ENCODE measurements at regions not wholly inside any gene's neighbourhood (a gene's known extent, or its start where the extent isn't known, plus 50 kb on each side); places are given as distances from the start of the nearest gene placed in this dataset.

DNA sequence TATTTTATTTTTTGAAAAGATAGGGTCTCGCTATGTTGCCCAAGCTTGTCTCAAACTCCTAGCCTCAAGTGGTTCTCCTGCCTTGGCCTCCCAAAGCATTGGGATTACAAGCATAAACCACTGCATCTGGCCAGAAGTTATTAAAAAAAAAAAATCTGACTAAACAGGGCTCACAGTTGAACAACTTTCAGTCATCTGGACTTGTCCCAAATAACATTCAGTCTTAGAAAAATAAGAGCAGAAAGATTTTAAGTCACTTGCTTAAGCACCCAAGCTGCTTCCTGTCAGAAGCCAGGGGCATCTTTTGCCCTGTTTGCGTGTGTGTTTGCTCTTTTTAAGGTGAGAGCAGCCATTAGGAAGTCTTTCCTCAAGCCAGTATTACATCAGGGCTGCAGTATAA, 286.8 kb downstream of the LMO4 start:
- no peak for DNase-seq (ENCODE audit: low read depth)

DNA sequence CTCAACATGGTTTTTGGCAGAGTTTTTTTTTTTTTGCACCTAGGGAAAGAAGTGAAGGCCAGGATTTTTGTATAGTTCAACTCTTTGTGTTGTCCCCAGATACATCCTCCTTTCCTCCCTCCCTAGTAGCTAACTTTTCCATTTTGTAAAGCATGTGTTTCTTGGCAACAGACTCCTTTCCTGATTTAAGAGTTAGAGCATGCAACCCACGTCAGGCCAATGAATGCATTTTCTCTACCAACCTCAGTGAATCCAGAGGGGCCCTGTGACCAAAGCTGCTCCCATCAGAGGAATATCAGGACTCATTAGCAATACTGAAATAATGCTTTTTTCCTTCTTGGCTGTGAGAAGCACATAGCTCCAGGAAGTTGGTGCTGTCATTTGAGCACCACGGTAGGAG, 287.2 kb downstream of the LMO4 start:
- DNase-seq (ENCODE audit: low read depth): no peak

DNA sequence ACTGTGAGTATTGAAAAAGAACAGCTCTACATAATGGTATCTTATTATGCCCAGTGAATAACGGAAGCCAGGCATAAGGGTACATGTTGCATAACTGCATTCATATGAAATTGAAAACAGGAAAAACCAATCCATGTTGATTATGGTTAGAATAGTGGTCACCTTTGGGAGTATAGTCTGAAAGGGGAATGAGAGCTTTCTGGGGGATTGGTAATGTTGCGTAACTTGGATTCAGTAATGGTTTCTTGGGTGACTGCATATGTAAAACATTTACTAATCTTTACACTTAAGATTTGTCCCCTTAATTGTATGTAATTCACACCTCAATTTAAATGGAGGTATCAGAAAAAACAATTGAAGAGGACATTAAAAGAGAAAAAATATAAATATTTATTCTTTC, 292.1 kb downstream of the LMO4 start:
- no peak for DNase-seq (ENCODE audit: low read depth)

DNA sequence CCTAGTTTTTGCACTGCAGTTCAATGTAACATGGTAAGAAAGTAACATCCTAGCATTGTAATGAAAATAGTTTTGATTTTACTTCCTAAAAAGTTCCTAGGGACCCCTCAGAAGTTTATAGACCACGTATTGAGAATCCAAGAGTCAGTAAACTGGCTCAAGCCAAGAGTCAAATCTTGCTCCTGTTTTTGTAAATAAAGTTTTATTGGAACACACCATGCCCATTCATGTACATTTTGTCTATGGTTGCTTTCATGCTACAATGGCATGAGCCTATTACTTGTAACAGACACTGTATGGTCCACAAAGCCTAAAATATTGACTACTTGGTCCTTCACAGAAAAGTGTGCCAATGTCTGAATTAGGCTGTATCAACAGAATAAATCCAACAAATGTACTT, 301.0 kb downstream of the LMO4 start:
- DNase-seq (ENCODE audit: low read depth): no peak

DNA sequence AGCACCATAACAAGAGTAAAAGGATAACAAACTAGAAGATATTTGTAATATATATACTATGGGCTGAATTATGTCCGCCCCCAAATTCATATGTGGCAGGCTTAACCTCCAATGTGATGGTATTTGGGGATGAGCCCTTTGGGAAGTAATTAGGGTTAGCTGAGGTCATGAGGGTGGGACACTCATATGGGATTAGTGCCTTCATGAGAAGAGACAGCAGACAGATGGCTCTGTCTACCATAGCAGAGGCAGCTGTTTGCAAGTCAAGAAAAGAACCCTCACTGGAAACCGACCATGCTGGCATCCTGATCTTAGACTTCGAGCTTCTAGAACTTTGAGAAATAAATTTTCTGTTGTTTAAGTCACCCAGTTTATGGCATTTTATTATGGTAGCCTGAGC, 303.6 kb downstream of the LMO4 start:
- no peak for DNase-seq (ENCODE audit: low read depth)

DNA sequence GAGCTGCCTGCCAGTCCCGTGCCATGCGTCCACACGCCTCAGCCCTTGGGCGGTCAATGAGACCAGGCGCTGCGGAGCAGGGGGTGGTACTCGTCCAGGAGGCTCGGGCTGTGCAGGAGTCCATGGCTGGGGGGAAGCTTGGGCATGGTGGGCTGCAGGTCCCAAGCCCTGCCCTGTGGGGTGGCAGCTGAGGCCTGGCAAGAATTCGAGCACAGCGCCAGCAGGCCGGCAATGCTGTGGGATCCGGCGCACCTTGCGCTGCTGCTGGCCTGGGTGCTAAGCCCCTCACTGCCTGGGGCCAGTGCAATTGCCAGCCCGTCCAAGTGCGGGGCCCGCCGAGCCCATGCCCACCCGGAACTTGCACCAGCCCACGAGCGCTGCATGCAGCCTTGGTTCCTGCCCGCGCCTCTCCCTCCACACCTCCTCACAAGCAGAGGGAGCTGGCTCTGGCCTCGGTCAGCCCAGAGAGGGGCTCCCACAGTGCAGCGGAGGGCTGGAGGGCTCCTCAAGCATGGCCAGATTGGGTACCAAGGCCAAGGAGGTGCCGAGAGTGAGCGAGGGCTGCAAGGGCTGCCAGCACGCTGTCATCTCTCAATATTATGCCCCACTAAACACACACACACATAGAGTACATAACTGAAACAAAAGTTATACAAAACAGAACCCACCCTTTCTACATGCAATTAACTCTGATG, 307.7 kb downstream of the LMO4 start:
- DNase-seq (ENCODE audit: low read depth): no peak

DNA sequence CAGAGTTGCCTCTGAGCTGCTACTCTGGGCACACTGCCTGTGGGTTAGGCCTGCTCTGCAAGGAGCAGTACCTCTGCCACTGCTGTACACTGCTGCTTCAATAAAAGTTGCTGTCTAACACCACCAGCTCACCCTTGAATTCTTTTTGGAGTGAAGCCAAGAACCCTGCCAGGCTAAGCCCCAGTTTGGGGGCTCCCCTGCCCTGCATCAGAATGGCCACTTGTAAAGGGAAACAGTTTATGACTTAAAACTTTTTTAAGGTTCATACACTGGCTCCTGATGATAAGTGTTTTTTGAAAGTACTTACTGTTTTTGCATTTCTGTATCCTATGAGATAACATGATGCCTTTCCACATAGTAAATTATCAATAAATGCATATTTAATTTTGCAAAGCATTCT, 310.0 kb downstream of the LMO4 start:
- DNase-seq (ENCODE audit: low read depth): no peak

DNA sequence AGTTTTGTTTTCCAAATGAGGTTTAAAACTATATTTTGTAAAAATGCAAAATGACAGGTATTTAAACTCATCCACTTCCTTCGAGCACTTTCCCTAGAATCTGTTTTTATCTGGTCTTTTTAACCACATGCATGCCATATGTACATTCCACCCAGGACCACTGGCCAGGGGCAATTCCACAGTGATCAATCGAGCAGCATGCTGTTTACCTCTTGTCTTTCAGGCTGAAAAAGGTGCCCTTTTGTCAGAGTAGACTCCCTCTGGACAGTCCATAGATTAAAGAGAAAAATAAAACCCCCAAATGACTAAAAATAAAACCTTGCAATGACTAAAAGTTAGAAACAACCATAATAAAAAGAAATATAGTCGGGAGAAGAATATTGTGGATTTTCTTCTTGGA, 313.3 kb downstream of the LMO4 start:
- no peak for DNase-seq (ENCODE audit: low read depth)

DNA sequence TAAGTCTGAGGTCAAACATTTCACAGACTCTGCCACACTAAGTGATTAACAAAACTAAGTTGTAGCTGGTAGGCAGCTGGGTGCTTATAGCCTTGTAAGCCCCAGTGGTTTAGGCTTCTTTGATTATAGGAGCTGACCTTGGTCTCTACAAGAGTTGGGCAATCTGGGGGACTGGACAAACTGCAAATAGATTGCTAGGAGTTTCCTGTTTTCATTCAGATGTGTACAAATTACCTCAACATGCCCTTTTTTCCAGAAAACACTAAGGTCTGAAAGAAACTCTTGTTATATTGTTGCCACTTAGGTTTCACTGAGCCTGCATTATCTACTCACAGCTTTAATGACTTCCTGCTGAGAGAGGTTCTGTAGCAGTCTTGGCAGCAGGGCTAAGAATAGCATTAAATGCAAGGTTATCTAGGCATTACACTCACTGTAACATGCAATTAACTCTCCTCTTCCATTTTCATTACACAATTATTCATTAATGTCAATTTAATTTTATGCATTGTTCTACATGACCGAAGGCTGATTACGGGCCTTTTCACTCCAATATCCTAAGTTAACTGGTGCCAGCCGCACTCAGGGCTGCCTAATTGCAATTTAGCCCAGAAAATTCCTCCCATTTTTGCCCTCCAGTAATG, 314.0 kb downstream of the LMO4 start:
- no peak for DNase-seq (ENCODE audit: low read depth)

DNA sequence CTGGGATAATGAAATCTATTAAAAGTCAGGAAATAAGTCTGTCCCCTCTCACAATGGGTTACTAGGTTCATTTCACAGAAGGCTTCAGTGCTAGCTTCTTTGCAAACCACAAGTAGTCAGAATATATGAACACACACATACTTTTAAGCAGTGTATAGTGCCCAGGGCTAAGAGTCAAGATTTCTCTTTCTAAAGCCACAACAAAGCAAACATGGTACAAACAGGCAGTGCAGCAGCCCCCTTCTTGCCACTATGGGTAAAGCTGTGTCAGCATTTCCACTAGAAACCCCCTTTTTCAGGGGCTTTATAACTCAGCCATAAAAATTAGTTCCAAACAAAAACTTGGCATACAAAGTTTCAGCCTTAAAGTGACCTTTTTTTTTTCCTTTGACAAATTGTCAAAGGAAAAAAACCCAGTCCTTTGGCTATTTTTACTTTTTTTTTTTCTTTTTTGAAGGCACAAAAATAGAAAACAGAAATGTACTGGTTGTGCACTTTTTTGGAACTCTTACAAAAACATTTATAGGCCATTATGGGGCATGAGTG, 315.4 kb downstream of the LMO4 start:
- no peak for DNase-seq (ENCODE audit: low read depth)

DNA sequence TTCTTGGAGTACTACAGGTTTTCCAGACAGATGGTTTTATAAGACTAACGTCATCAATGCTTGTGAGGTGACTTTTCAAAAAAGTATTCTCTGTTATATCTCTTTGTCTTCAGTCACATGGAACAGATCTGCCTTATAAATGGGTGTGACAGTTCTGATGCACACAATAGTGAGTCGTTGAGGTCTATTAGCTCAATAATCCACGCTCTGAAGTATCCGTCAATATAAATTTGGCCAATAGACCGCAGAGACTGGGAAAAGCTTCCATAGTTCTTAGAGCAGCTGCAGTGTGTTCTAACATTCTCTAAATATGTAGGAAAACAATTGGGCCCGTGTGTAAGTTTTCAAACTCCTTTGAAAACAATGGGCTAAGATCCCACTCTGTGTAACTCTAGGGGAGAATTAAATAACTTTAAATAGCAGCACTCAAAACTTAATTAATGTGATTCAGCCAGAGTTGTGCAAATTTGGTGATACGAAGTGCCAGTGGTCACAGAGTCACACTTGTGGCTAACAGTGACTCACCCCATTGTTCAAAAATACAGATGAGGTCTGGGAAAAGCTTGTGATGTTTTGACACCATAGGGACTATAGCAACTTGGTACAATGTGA, 316.0 kb downstream of the LMO4 start:
- no peak for DNase-seq (ENCODE audit: low read depth)

DNA sequence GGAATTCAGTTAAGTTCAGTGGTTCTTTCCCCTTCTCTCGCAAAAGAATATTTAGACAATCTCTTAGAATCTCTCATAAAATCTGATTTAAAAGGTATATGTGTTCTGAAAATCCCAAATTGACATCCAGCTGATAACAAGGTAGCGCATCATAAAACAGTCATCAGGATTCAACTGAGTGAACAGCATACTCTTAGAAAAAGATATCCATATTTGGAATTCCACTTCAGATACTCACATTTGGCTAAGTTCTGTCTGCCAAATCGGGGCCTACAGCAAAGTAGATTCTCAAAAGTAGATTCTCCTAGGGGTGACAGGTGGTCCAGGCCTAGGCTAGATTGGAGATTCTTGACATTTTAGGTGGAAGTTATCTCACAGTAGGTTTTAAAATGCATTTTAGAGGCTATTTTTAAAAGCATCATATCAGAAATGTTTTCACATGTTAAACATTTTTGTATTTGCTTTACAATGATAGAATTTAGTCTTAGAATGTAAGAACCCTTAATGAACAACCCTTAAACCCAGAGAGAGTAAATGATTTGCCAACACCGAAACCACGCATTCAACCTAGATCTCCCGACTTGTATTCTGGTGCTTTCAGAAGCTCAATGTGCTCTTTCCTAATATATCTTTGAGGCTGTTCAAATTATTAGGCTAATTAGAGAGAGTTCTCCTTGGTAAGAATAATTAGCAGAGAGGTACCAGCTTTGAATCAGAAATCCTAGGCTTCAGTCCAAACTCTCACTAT, 318.9 kb downstream of the LMO4 start:
- DNase-seq (ENCODE audit: low read depth): no peak

DNA sequence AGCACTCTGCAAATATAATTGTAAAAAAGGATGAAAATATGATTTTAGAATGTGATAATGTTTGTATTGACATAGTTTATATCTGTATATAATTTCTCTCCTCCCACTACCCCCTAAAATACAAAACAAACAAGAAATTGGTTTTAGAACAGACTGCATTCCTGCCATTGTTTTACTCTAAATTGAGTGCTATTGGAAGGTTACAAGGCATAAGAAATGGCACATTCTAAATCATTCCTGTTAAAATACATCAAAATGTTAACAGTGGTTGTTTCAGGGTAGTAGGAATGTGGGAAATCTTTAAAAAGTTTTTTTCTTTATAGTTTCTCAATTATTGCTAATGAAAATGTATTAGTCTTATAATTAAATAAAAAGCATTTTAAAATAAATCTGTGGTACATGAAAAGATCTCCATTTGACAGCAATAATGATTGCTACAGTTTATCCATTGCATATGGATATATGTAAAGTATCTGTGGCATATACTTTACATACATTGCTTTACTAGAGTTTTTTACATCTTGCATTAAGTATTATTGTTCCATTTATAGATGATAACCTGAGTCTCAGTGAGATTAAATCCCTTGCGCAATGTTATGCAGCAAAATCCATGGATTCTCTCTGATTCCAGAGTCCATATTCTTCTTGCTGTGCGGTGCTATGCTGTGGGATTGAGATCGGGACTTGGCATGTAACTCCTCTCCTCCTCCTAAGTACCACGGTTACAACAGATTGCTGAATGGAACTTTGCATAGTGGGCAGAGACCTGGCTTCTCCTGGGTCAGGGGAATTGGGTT, 319.8 kb downstream of the LMO4 start:
- DNase-seq (ENCODE audit: low read depth): no peak

DNA sequence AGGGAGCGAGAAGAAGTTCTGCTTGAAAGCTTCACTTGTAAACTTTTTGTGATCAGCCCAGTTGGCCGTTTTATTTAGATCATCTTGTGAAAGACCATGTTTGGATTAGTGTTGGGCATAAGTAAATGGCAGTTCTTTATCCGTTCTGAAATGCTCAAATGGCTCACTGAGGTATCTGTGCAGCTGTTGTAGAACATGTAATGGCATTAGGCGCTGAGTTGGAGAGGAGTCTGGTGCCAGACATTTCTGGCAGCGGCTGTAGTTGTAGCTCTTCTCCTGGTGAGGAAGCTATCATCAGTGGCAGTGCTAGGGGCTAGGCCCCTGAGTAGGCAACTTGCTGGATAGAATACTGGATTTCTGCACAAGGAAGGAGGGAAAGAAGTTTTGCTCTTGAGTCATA, 321.6 kb downstream of the LMO4 start:
- DNase-seq (ENCODE audit: low read depth): no peak

DNA sequence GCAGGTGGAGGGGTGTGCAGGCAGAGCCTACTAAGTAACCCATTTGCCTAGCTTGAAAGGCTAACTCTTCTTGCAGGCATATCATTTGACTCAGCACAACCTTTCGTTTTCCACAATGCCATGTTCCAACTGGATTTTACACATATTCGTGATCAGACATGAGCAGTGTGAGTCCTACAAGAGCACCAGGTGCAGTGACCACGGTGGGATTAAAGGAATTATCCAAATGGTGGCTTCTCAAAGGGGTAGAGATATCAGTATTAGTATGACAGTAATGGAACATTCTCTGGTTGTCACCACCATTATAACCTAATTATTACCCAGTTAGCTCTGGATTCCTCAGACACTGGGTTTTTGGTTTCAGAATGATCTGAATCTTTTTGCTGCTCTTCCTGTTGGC, 323.5 kb downstream of the LMO4 start:
- DNase-seq (ENCODE audit: low read depth): no peak

DNA sequence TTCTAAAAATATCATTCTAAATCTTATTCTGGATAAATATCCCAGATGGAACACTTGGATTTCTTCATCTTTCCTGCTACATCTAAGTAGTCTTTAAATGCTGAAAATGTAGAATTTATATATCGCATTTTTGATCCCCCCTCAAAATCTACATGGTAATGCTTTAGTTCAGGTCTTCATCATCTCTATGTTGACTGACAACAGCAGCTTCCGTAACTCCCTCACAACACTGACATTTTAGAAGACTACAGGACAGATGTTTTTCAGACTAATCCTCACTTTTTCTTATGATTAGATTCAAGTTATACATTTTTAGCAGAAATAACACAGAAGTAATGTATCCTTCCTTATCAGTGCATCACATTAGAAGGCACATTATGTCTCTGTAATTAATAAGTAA, 336.5 kb downstream of the LMO4 start:
- no peak for DNase-seq (ENCODE audit: low read depth)

DNA sequence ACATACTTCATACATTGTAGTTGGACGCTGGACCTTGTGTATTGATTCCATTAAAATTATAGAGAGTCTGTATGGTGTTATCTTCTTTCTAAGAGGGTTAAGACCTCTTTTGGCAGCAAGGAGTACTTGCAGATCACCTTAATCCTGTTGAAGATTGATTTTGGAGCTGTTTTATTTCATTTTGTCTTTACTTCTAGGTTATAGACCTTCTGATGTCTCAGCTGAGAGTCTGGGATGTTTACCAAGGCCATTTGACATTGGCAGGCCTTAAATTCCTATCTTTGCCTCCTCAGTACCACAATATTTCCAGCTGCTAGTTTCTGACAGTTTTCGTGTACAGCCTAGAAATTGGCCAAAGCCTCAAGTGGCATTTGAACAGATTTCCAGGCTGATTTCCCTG, 338.0 kb downstream of the LMO4 start:
- no peak for DNase-seq (ENCODE audit: low read depth)

DNA sequence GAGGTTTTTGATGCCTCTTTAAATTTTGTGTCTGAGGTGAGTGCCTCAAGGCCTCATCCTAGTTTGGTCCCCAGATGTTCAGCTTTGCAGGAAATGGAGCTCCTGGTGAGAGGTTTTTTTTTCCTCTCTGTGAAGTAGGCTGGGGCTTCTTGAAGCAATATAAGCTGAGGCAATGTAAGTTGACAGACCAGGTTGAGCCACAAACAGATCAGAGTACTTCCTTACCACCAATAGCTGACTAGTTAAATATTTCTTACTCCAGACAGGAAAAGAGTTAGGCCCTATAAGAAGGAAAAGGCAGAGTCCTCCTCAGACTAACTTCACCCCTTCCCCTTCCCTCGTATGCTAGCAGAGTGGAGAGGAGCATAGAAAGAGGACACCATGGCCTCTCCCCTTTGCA, 341.0 kb downstream of the LMO4 start:
- DNase-seq (ENCODE audit: low read depth): no peak

DNA sequence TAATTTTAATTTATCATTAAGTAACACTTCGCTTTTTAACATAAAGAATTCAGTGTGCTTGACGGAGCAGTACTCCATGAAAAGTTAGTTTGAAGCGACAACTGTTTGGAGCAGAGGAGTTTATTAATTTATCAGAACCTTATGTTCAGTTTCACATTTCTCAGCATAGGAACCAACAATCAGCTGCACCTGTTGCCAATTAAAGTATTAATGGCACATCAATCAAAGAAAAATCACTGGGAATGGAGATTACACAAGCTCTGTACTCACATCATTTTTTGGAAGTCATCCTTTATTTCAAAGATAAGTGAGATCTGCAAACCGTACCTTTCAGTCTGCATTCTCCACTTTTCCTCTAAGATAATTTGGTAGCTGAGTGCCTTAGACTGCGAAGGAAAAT, 344.6 kb downstream of the LMO4 start:
- DNase-seq (ENCODE audit: low read depth): no peak

DNA sequence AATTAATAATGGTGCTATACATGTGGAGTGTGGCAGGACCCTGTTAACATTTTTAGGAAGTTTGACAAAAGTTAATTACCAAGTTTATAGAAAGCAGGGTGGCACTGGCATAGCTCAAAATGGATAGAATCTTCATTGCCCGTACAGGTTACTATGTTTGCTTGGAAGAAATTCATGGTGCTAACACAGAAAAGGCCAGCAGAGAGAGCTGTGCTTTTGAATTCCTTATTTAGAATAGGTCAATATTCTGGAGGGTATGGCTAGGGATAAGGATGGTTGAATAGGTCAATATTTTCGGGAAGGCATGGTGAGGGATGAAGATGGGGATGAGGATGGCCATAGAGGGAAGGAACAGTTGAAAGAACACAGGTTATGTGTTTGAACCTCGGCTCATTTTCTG, 345.1 kb downstream of the LMO4 start:
- DNase-seq (ENCODE audit: low read depth): no peak

DNA sequence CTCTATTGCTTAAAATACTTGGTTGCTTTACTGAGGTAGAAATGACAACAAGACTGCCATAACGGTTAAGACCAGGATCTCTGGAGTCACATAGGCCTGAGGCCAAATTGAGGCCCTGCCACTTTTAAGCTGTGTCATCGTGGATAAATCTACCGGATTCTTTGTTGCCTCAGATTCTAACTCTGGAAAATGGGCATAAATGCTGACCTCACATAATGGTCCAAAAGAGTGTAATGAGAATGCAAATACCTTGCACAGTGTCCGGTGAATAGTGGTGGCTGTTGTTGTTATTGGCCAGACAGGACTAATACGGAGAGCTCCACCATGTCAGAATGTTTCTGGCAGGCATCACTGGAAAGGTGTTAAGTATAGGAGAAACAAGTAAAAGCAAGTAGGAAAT, 346.1 kb downstream of the LMO4 start:
- DNase-seq (ENCODE audit: low read depth): no peak

DNA sequence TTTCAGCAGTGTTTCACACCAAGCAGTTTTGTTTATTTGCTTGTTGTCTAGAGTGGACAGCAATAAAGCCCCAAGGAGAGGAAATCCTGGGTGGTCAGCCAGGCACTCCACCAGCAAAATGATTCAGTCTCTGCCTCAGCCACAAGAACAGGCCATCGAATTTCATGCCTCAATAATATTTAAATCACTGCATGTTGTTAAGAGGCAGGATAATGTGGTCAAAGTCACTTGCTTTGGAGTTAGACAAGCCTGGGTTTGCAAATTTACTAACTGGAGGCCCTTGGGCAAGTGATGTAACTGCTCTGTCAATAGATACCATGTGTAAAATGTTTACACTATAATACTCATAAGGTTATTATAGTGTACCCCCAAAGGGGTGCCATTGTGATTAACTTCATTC, 349.6 kb downstream of the LMO4 start:
- DNase-seq (ENCODE audit: low read depth): no peak
